COLO668 (cell line): ENCODE measurements at regions not wholly inside any gene's neighbourhood (a gene's known extent, or its start where the extent isn't known, plus 50 kb on each side); places are given as distances from the start of the nearest gene placed in this dataset.

Experiments used
- DNase-seq: peaks from one replicate; lab custom pipeline; 2025; ENCODE audit not compliant: unreplicated experiment; lab: John Stamatoyannopoulos, UW

- DNase-seq = no peak
Observed at GRCh38 chr4:19803406-19803805, 448.3 kb upstream of the SLIT2 start.

- no peak for DNase-seq
Observed at GRCh38 chr4:19793831-19794230, 457.9 kb upstream of the SLIT2 start.

- DNase-seq = no peak
Observed at GRCh38 chr4:19791422-19792123, 460.1 kb upstream of the SLIT2 start.

GRCh38 chr4:19786616-19787015 lies 465.1 kb upstream of the SLIT2 start:
- DNase-seq = no peak

- DNase-seq = no peak
Observed at GRCh38 chr4:19783667-19784223, 468.0 kb upstream of the SLIT2 start.

- DNase-seq = no peak
Observed at GRCh38 chr4:19780871-19781270, 470.8 kb upstream of the SLIT2 start.

GRCh38 chr4:19776929-19777328 lies 474.8 kb upstream of the SLIT2 start:
- DNase-seq = no peak

- DNase-seq = no peak
Observed at GRCh38 chr4:19776021-19776459, 475.7 kb upstream of the SLIT2 start.

- DNase-seq = no peak
Observed at GRCh38 chr4:19774690-19775256, 476.9 kb upstream of the SLIT2 start.

- no peak for DNase-seq
Observed at GRCh38 chr4:19772581-19772980, 479.1 kb upstream of the SLIT2 start.

GRCh38 chr4:19756661-19757060 lies 495.0 kb upstream of the SLIT2 start:
- no peak for DNase-seq

- no peak for DNase-seq
Observed at GRCh38 chr4:19752599-19752998, 499.1 kb upstream of the SLIT2 start.

- DNase-seq = no peak
Observed at GRCh38 chr4:19748519-19749479, 502.9 kb upstream of the SLIT2 start.

- DNase-seq = no peak
Observed at GRCh38 chr4:19746377-19746776, 505.3 kb upstream of the SLIT2 start.

- no peak for DNase-seq
Observed at GRCh38 chr4:19743115-19743638, 508.5 kb upstream of the SLIT2 start.

- DNase-seq = no peak
Observed at GRCh38 chr4:19739101-19739651, 512.5 kb upstream of the SLIT2 start.

GRCh38 chr4:19736968-19737756 lies 514.5 kb upstream of the SLIT2 start:
- DNase-seq = no peak

GRCh38 chr4:19735012-19735411 lies 516.7 kb upstream of the SLIT2 start:
- no peak for DNase-seq

GRCh38 chr4:19729886-19730651 lies 521.6 kb upstream of the SLIT2 start:
- no peak for DNase-seq
